GM12878 (cell line): ENCODE measurements at regions not wholly inside any gene's neighbourhood (a gene's known extent, or its start where the extent isn't known, plus 50 kb on each side); places are given as distances from the start of the nearest gene placed in this dataset.

Source experiments
- ATAC-seq: fragments of 200-7000 bp; cut with Tn5 transposase; 3 replicates; pipeline ENCODE4 v1.9.1; 2020; ENCODE audit warnings: mild to moderate bottlenecking, moderate library complexity
- BruUV-seq: library from RNA; stranded (reverse); fragments of 400-500 nt; replicated peaks from 2 replicates; lab custom pipeline; 2021; lab: Mats Ljungman, UMichigan
- CTCF ChIA-PET: fragments of 300-600 bp; sonication (Branson Sonifier 250); formaldehyde crosslinking; extraction: SDS; loops from one replicate; lab custom pipeline; 2021; ENCODE audit warnings: inconsistent platforms; lab: Yijun Ruan, JAX
- POLR2A ChIA-PET: fragments of 350-600 bp; formaldehyde crosslinking; extraction: SDS; loops from one replicate; lab custom pipeline; 2021; ENCODE audit warnings: inconsistent platforms; lab: Charles Lee
- RAD21 ChIA-PET: fragments of 300-600 bp; sonication (Branson Sonifier 250); formaldehyde crosslinking; loops from one replicate; lab custom pipeline; 2023; ENCODE audit warnings: antibody characterized with exemption; ENCODE audit not compliant: unreplicated experiment; lab: Charles Lee
- SMC1A ChIA-PET: fragments of 300-600 bp; sonication (Branson Sonifier 250); formaldehyde crosslinking; loops from one replicate; lab custom pipeline; 2023; ENCODE audit not compliant: unreplicated experiment, uncharacterized antibody; lab: Charles Lee
- DNase-seq: peaks from one replicate; pipeline ENCODE4 v3.0.0-alpha.2; 2011; ENCODE audit warnings: low read depth, low spot score
- FAIRE-seq: peaks from 3 replicates; lab custom pipeline; 2011; peaks lifted over from hg19 to GRCh38; lab: Jason Lieb, UNC
- H2AFZ ChIP-seq: 2 replicates; pipeline ENCODE4 v1.6.0; 2011; ENCODE audit warnings: low read depth, low read length, control low read depth; ENCODE audit not compliant: control insufficient read depth
- H3K27ac ChIP-seq: 2 replicates; pipeline ENCODE4 v1.5.1; 2011; ENCODE audit warnings: control low read depth; ENCODE audit not compliant: control insufficient read depth, insufficient read depth
- H3K27me3 ChIP-seq, 2 experiments: replicated peaks in 1 of 2; 2 replicates each; pipeline versions ENCODE4 v1.6.0 to v1.6.1; 2011; ENCODE audit warnings: low read length in 1 of 2; ENCODE audit not compliant: control insufficient read depth in 2 of 2, insufficient read depth in 2 of 2
- H3K36me3 ChIP-seq, 2 experiments: 2 replicates each; pipeline ENCODE4 v1.5.1; 2011; ENCODE audit warnings: low read length in 1 of 2; ENCODE audit not compliant: control insufficient read depth in 2 of 2, insufficient read depth in 2 of 2
- H3K4me1 ChIP-seq: 2 replicates; pipeline ENCODE4 v1.6.1; 2011; ENCODE audit warnings: mild to moderate bottlenecking, low read length, moderate library complexity, mixed read lengths; ENCODE audit not compliant: control insufficient read depth, insufficient read depth
- H3K4me2 ChIP-seq: 2 replicates; pipeline ENCODE4 v1.6.0; 2011; ENCODE audit warnings: control low read depth; ENCODE audit not compliant: control insufficient read depth, insufficient read depth
- H3K4me3 ChIP-seq: fragments of 200-600 bp; sonication (generic); 2 replicates; pipeline ENCODE4 v1.5.1; 2016
- H3K79me2 ChIP-seq: 2 replicates; pipeline ENCODE4 v1.6.0; 2011; ENCODE audit warnings: low read length; ENCODE audit not compliant: control insufficient read depth, insufficient read depth
- H3K9ac ChIP-seq: 2 replicates; pipeline ENCODE4 v1.8.0; 2011; ENCODE audit warnings: low read length, control low read depth, mixed read lengths; ENCODE audit not compliant: control insufficient read depth, insufficient read depth
- H3K9me3 ChIP-seq: replicated peaks from 3 replicates; pipeline ENCODE4 v1.5.1; 2011; ENCODE audit warnings: mild to moderate bottlenecking, low read length; ENCODE audit not compliant: control insufficient read depth, insufficient read depth
- H4K20me1 ChIP-seq: 2 replicates; pipeline ENCODE4 v1.6.0; 2011; ENCODE audit not compliant: control insufficient read depth, insufficient read depth
- ATF7 ChIP-seq: fragments of 450-650 bp; IDR thresholded peaks from 2 replicates; pipeline ENCODE4 v1.6.1; 2016; ENCODE audit warnings: low read depth, mild to moderate bottlenecking
- CBFB ChIP-seq: IDR thresholded peaks from 2 replicates; pipeline ENCODE4 v1.6.1; 2016; ENCODE audit warnings: antibody characterized with exemption, low read depth
- CHD1 ChIP-seq: IDR thresholded peaks from 2 replicates; pipeline ENCODE4 v1.6.1; 2012; ENCODE audit warnings: low read depth, low read length, improper control_type of control experiment
- IKZF1 ChIP-seq: fragments of 450-650 bp; conservative IDR thresholded peaks from 2 replicates; pipeline ENCODE4 v1.6.1; 2017; ENCODE audit warnings: antibody characterized with exemption, mild to moderate bottlenecking
- NFYB ChIP-seq: IDR thresholded peaks from 2 replicates; pipeline ENCODE4 v1.6.1; 2011; ENCODE audit warnings: low read depth, mild to moderate bottlenecking, low read length, improper control_type of control experiment, moderate library complexity; ENCODE audit not compliant: insufficient read depth
- RUNX3 ChIP-seq: IDR thresholded peaks from 2 replicates; pipeline ENCODE4 v1.6.1; 2012; ENCODE audit warnings: low read length, inconsistent platforms
- SIN3A ChIP-seq: IDR thresholded peaks from 2 replicates; pipeline ENCODE4 v1.6.1; 2012; ENCODE audit warnings: low read depth, low read length, improper control_type of control experiment
- SP1 ChIP-seq: IDR thresholded peaks from one replicate; pipeline ENCODE4 v1.6.1; 2011; ENCODE audit warnings: low read depth, low read length
- STAT3 ChIP-seq: IDR thresholded peaks from 2 replicates; pipeline ENCODE4 v1.6.1; 2011; ENCODE audit warnings: low read depth, low read length, improper control_type of control experiment
- TCF7 ChIP-seq: IDR thresholded peaks from 2 replicates; pipeline ENCODE4 v1.6.1; 2014; ENCODE audit warnings: antibody characterized with exemption, borderline replicate concordance
- ZNF207 ChIP-seq: fragments of 450-650 bp; IDR thresholded peaks from 2 replicates; pipeline ENCODE4 v1.6.1; 2014; ENCODE audit warnings: antibody characterized with exemption, mild to moderate bottlenecking, borderline replicate concordance
- WGBS: methylation state at CpG from one replicate; pipeline ENCODE4 v1.1.6; 2016; ENCODE audit warnings: low lambda C conversion rate; ENCODE audit not compliant: insufficient replicate concordance, insufficient coverage; ENCODE audit errors: missing lambda C conversion rate; 5-methylcytosine and 5-hydroxymethylcytosine counted together
- in situ Hi-C: fragments of 300-500 bp; cut with MboI; formaldehyde crosslinking; loops from 9 replicates; pipeline ENCODE4 v1.14.3; 2018; ENCODE audit warnings: mixed read lengths
- intact Hi-C: fragments of 100-400 bp; cut with micrococcal nuclease; formaldehyde crosslinking; loops from one replicate; pipeline ENCODE4 v1.14.2; 2022; ENCODE audit not compliant: unreplicated experiment
- TF ChIP-seq, protein P1 (sequence below): fragments of 450-650 bp; IDR thresholded peaks from 2 replicates; pipeline ENCODE4 v1.6.1; 2017; ENCODE audit warnings: borderline replicate concordance
- TF ChIP-seq, protein P2 (sequence below): IDR thresholded peaks from 2 replicates; pipeline ENCODE4 v1.6.1; 2011; ENCODE audit warnings: mild to moderate bottlenecking, low read depth, low read length, moderate library complexity; ENCODE audit not compliant: insufficient replicate concordance
- TF ChIP-seq, protein P3 (sequence below): IDR thresholded peaks from 2 replicates; pipeline ENCODE4 v1.6.1; 2012; ENCODE audit warnings: low read depth, low read length, improper control_type of control experiment
- TF ChIP-seq, protein P4 (sequence below): IDR thresholded peaks from 2 replicates; pipeline ENCODE4 v1.6.1; 2011; ENCODE audit warnings: low read depth, low read length, improper control_type of control experiment, borderline replicate concordance

DNA sequence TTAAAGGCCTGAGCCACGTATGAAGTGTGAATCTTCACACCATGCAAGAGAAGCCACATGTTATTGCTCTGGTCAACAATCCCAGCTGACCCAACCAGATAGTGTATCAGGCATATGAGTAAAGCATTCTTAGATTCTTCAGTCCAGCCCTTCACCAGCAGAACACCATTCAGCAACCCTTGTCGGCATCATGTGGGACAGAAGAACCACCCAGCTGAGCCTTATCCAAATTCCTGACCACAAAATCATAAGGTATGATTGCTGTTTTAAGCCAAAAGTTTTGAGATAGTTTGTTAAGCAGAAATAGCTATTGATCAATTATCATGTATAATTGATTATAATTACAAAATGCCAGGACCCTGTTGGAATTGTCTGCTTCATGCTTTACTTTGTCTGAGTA is 664.9 kb downstream of the VRK1 start:
- H3K27me3 ChIP-seq: no peaks in the 10 kb centered on the region
- intact Hi-C loops (no loop called here), in situ Hi-C loops (no loop called here)
- DNase-seq: no peak
- H4K20me1 ChIP-seq: no peaks in the 10 kb centered on the region
- no peak overlapping the region for H2AFZ ChIP-seq
- H3K79me2 ChIP-seq: no peaks in the 10 kb centered on the region
- no peaks in the 10 kb centered on the region for H3K36me3 ChIP-seq
- H3K4me1 ChIP-seq: no peaks in the 10 kb centered on the region
- POLR2A ChIA-PET: interaction anchor here (1.3 kb wide), 1 partner anchor 15 kb away, joined by 3 read pairs; no protein-coding TSS in a partner anchor
- RAD21 ChIA-PET: interaction anchor here (2.1 kb wide), 1 partner anchor 18 kb away, joined by 5 read pairs; no protein-coding TSS in a partner anchor
- H3K9me3 ChIP-seq: peaks cover 3% of the 10 kb centered on the region; the same call in 2 of the 3 replicates
- 80% methylated on average over 2 of the region's 2 CpGs for WGBS
- FAIRE-seq: no peak
- no TSS peak for BruUV-seq
- no peak for ATAC-seq
- no peak overlapping the region for H3K27ac ChIP-seq
- H3K9ac ChIP-seq: no peak overlapping the region
- H3K4me3 ChIP-seq: no peak overlapping the region
- no peak overlapping the region for H3K4me2 ChIP-seq
- CTCF ChIA-PET: interaction anchor here (1.0 to 1.6 kb wide), 3 partner anchors 10 to 15 kb away, joined by 3 to 6 read pairs (median 3); no protein-coding TSS in a partner anchor
- no peak for TF ChIP-seq IKZF1
- TF ChIP-seq, protein P1, sequence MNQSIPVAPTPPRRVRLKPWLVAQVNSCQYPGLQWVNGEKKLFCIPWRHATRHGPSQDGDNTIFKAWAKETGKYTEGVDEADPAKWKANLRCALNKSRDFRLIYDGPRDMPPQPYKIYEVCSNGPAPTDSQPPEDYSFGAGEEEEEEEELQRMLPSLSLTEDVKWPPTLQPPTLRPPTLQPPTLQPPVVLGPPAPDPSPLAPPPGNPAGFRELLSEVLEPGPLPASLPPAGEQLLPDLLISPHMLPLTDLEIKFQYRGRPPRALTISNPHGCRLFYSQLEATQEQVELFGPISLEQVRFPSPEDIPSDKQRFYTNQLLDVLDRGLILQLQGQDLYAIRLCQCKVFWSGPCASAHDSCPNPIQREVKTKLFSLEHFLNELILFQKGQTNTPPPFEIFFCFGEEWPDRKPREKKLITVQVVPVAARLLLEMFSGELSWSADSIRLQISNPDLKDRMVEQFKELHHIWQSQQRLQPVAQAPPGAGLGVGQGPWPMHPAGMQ: no peak
- TF ChIP-seq, protein P2, sequence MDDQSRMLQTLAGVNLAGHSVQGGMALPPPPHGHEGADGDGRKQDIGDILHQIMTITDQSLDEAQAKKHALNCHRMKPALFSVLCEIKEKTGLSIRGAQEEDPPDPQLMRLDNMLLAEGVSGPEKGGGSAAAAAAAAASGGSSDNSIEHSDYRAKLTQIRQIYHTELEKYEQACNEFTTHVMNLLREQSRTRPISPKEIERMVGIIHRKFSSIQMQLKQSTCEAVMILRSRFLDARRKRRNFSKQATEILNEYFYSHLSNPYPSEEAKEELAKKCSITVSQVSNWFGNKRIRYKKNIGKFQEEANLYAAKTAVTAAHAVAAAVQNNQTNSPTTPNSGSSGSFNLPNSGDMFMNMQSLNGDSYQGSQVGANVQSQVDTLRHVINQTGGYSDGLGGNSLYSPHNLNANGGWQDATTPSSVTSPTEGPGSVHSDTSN: no peak
- no peak for TF ChIP-seq NFYB
- no peak for TF ChIP-seq ATF7
- TF ChIP-seq, protein P3, sequence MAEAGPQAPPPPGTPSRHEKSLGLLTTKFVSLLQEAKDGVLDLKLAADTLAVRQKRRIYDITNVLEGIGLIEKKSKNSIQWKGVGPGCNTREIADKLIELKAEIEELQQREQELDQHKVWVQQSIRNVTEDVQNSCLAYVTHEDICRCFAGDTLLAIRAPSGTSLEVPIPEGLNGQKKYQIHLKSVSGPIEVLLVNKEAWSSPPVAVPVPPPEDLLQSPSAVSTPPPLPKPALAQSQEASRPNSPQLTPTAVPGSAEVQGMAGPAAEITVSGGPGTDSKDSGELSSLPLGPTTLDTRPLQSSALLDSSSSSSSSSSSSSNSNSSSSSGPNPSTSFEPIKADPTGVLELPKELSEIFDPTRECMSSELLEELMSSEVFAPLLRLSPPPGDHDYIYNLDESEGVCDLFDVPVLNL: no peak
- TF ChIP-seq, protein P4, sequence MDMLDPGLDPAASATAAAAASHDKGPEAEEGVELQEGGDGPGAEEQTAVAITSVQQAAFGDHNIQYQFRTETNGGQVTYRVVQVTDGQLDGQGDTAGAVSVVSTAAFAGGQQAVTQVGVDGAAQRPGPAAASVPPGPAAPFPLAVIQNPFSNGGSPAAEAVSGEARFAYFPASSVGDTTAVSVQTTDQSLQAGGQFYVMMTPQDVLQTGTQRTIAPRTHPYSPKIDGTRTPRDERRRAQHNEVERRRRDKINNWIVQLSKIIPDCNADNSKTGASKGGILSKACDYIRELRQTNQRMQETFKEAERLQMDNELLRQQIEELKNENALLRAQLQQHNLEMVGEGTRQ: no peak
- TF ChIP-seq SP1: no peak
- TF ChIP-seq STAT3: no peak
- TF ChIP-seq CBFB: no peak
- TF ChIP-seq CHD1: no peak
- TF ChIP-seq TCF7: no peak
- no peak for TF ChIP-seq ZNF207
- no peak for TF ChIP-seq RUNX3
- no peak for TF ChIP-seq SIN3A
- TF ChIP-seq, all 136 proteins: peak for 0
- SMC1A ChIA-PET: interaction anchor here (0.7 to 2.3 kb wide), 6 partner anchors 10 to 82 kb away, joined by 3 to 6 read pairs (median 4); no protein-coding TSS in a partner anchor
